DOHH2 (cell line): ENCODE measurements at regions not wholly inside any gene's neighbourhood (a gene's known extent, or its start where the extent isn't known, plus 50 kb on each side); places are given as distances from the start of the nearest gene placed in this dataset.

ENCODE experiments used
- H3F3A ChIP-seq: fragments of 200-600 bp; sonication (generic), shearing (Covaris generic); 2 replicates; pipeline ENCODE4 v1.6.0; 2016; ENCODE audit warnings: antibody characterized with exemption, mild to moderate bottlenecking; ENCODE audit not compliant: control insufficient read depth, insufficient read depth
- H3K27ac ChIP-seq: fragments of 200-600 bp; sonication (generic); 2 replicates; pipeline ENCODE4 v1.5.1; 2014; ENCODE audit warnings: low read depth, mild to moderate bottlenecking, low read length, moderate library complexity
- H3K27me3 ChIP-seq: fragments of 200-600 bp; sonication (generic); 2 replicates; pipeline ENCODE4 v1.6.1; 2014; ENCODE audit warnings: mild to moderate bottlenecking, low read length, mixed read lengths; ENCODE audit not compliant: control insufficient read depth
- H3K36me3 ChIP-seq: fragments of 200-600 bp; sonication (generic); 2 replicates; pipeline ENCODE4 v1.6.1; 2014; ENCODE audit warnings: mild to moderate bottlenecking, low read length, moderate library complexity, mixed read lengths; ENCODE audit not compliant: control insufficient read depth
- H3K4me1 ChIP-seq: fragments of 200-600 bp; sonication (generic); 2 replicates; pipeline ENCODE4 v1.6.1; 2014; ENCODE audit warnings: mild to moderate bottlenecking, low read length, mixed read lengths; ENCODE audit not compliant: control insufficient read depth
- H3K4me2 ChIP-seq: fragments of 200-600 bp; sonication (generic); 2 replicates; pipeline ENCODE4 v1.6.0; 2014; ENCODE audit warnings: mild to moderate bottlenecking, low read length, moderate library complexity
- H3K4me3 ChIP-seq: fragments of 200-600 bp; sonication (generic); 2 replicates; pipeline ENCODE4 v1.5.1; 2014; ENCODE audit warnings: mild to moderate bottlenecking, low read length, mixed read lengths
- H3K79me2 ChIP-seq: fragments of 200-600 bp; sonication (generic); 2 replicates; pipeline ENCODE4 v1.6.1; 2014; ENCODE audit warnings: mild to moderate bottlenecking, low read length, mixed read lengths; ENCODE audit not compliant: control insufficient read depth
- H3K9me2 ChIP-seq: fragments of 200-600 bp; sonication (generic); replicated peaks from 2 replicates; pipeline ENCODE4 v1.6.1; 2014; ENCODE audit warnings: mild to moderate bottlenecking, low read length, mixed read lengths; ENCODE audit not compliant: control insufficient read depth
- H3K9me3 ChIP-seq: fragments of 200-600 bp; sonication (generic); 2 replicates; pipeline ENCODE4 v1.6.1; 2014; ENCODE audit warnings: antibody characterized with exemption, low read length, mixed read lengths; ENCODE audit not compliant: control insufficient read depth, insufficient read depth
- H4K20me1 ChIP-seq: fragments of 200-600 bp; sonication (generic); 2 replicates; pipeline ENCODE4 v1.6.0; 2014; ENCODE audit warnings: low read depth, mild to moderate bottlenecking, antibody characterized with exemption, low read length, moderate library complexity; ENCODE audit not compliant: control insufficient read depth, insufficient read depth
- EZH2phosphoT487 ChIP-seq: fragments of 200-600 bp; sonication (generic); IDR thresholded peaks from 2 replicates; pipeline ENCODE4 v1.6.1; 2017; ENCODE audit warnings: borderline replicate concordance, mild to moderate bottlenecking, antibody characterized with exemption, low read length, moderate library complexity, mixed read lengths
- TF ChIP-seq, protein P1 (sequence below): fragments of 200-600 bp; sonication (generic); IDR thresholded peaks from one replicate; pipeline ENCODE4 v1.5.1; 2014; ENCODE audit warnings: antibody characterized with exemption, mild to moderate bottlenecking, low read depth, low read length; ENCODE audit not compliant: poor library complexity, severe bottlenecking

DNA sequence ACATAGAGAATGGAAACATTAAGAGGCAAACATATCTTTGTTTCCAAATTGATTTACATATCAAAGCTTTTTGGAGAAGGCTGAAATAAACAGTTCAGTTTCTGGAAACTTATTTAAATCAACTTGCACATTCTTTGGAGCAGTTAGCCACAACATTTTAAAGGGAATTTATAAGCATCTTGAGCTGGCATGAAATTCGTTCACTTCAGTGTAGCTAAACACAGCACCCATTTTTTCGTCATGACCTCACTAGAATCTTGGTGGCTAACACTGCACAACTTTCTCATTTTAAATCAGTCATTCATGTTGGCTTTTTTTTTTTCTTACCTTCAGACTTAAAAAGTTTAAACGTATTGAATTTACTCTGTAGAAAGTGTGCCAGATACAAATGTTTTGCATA, 1139.9 kb upstream of the FLRT2 start:
- no peak for TF ChIP-seq EZH2phosphoT487
- TF ChIP-seq, protein P1, sequence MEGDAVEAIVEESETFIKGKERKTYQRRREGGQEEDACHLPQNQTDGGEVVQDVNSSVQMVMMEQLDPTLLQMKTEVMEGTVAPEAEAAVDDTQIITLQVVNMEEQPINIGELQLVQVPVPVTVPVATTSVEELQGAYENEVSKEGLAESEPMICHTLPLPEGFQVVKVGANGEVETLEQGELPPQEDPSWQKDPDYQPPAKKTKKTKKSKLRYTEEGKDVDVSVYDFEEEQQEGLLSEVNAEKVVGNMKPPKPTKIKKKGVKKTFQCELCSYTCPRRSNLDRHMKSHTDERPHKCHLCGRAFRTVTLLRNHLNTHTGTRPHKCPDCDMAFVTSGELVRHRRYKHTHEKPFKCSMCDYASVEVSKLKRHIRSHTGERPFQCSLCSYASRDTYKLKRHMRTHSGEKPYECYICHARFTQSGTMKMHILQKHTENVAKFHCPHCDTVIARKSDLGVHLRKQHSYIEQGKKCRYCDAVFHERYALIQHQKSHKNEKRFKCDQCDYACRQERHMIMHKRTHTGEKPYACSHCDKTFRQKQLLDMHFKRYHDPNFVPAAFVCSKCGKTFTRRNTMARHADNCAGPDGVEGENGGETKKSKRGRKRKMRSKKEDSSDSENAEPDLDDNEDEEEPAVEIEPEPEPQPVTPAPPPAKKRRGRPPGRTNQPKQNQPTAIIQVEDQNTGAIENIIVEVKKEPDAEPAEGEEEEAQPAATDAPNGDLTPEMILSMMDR = no peak
- Histone ChIP-seq H3K9me3 (no peaks in the 10 kb centered on the region), H3F3A (no peaks in the 10 kb centered on the region), H3K27ac (no peak overlapping the region), H3K9me2 (no peaks in the 10 kb centered on the region), H3K4me3 (no peak overlapping the region), H3K27me3 (no peaks in the 10 kb centered on the region), H3K79me2 (no peaks in the 10 kb centered on the region), H3K36me3 (no peaks in the 10 kb centered on the region), H3K4me1 (no peaks in the 10 kb centered on the region), H4K20me1 (no peaks in the 10 kb centered on the region), H3K4me2 (no peak overlapping the region)

GRCh38 chr14:84397631-84398030, 1132.3 kb upstream of the FLRT2 start:
- TF ChIP-seq, protein P1 = no peak
- no peak for TF ChIP-seq EZH2phosphoT487
- H3K4me1 ChIP-seq = no peaks in the 10 kb centered on the region
- no peak overlapping the region for H3K4me2 ChIP-seq
- no peaks in the 10 kb centered on the region for H3K79me2 ChIP-seq
- no peaks in the 10 kb centered on the region for H3K9me2 ChIP-seq
- H3K27me3 ChIP-seq = no peaks in the 10 kb centered on the region
- H4K20me1 ChIP-seq = no peaks in the 10 kb centered on the region
- peaks cover 9% of the 10 kb centered on the region for H3K9me3 ChIP-seq
- no peak overlapping the region for H3K4me3 ChIP-seq
- H3F3A ChIP-seq = no peaks in the 10 kb centered on the region
- H3K36me3 ChIP-seq = no peaks in the 10 kb centered on the region
- no peak overlapping the region for H3K27ac ChIP-seq

DNA sequence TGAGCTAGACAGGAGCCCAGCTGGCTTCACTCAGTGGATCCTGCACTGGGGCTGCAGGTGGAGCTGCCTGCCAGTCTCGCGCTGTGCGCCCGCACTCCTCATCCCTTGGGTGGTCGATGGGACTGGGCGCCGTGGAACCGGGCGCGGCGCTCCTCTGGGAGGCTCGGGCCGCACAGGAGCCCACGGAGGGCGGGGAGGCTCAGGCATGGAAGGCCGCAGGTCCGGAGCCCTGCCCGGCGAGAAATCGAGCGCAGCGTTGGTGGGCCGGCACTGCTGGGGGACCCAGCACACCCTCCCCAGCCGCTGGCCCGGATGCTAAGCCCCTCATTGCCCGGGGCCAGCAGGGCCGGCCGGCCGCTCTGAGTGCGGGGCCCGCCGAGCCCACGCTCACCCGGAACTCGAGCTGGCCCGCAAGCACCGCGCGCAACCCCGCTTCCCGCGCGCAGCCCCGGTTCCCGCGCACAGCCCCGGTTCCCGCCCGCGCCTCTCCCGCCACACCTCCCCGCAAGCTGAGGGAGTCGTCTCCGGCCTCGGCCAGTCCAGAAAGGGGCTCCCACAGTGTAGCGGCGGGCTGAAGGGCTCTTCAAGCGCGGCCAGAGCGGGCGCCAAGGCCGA, 1130.5 kb upstream of the FLRT2 start:
- Histone ChIP-seq H3K9me3 (peaks cover 9% of the 10 kb centered on the region), H3K36me3 (no peaks in the 10 kb centered on the region), H3K79me2 (no peaks in the 10 kb centered on the region), H3K27me3 (no peaks in the 10 kb centered on the region), H3K4me1 (no peaks in the 10 kb centered on the region), H4K20me1 (no peaks in the 10 kb centered on the region), H3F3A (no peaks in the 10 kb centered on the region), H3K4me3 (no peak overlapping the region), H3K27ac (no peak overlapping the region), H3K4me2 (no peak overlapping the region), H3K9me2 (no peaks in the 10 kb centered on the region)
- TF ChIP-seq, protein P1 = no peak
- TF ChIP-seq EZH2phosphoT487 = no peak

DNA sequence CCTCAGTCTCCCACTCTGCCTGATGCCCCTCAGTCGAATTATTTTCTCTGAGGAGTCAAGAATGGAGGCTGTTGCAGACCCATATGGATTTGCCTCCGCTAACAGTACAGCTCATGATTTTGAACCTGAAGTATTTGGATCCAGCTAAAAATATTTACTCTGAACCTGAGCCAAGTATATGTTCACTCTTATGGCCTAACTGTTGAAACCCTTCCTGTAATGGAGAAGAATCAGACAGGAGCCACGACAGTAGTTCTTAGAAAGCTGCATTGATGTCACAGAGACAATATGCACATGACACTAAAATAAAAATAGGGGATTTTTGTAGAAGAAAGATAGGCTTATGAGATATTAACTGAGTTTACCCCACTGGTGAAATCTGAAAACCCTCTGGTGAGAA, 1128.3 kb upstream of the FLRT2 start:
- Histone ChIP-seq H3K9me2 (no peaks in the 10 kb centered on the region), H3K79me2 (no peaks in the 10 kb centered on the region), H3K4me3 (no peak overlapping the region), H3K36me3 (no peaks in the 10 kb centered on the region), H3F3A (no peaks in the 10 kb centered on the region), H3K9me3 (peaks cover 9% of the 10 kb centered on the region), H3K27ac (no peak overlapping the region), H4K20me1 (no peaks in the 10 kb centered on the region), H3K4me1 (no peaks in the 10 kb centered on the region), H3K27me3 (no peaks in the 10 kb centered on the region), H3K4me2 (no peak overlapping the region)
- TF ChIP-seq, protein P1 = no peak
- no peak for TF ChIP-seq EZH2phosphoT487
